ENCODE measurements at regions not wholly inside any gene's neighbourhood (a gene's known extent, or its start where the extent isn't known, plus 50 kb on each side); places are given as distances from the start of the nearest gene placed in this dataset.
A peak's percentile ranks its signal among the peaks of the same experiment; 100 is the strongest.

DNA sequence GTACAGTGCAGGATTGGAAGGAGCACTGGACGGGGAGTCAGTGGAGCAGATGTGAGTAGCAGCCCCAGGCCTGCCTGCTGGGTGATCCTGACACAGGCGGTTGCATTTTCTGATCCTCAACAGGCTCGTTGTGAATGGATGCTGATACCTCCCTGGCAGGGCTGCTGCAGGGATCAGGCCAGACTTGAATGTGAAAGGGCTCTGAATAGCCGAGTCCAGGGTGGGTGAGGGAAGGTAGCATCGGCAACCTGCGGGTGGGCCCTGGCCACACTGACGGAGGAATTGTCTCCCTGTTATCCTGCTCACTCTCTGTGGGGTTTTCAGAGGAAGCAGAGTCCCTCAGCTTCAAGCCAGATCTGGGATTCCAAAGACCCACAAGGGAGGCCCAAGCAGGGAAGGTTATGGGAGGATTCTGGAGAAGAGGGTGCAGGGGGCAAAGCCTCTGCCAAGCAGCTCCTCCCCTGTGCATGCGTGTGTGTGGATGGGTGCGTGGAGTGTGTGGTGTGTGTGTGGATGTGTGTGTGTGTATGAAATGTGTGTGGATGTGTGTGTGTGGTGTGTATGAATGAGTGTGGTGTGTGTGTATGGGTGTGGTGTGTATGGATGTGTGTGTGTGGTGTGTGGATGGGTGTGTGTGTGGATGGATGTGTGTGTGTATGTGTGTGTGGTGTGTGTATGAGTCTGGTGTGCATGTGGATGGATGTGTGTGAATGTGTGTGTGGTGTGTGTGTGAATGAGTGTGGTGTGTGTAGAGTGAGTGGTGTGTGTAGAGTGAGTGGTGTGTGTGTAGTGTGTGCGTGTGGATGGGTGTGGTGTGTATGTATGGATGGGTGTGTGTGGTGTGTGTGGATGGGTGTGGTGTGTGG, 100.3 kb downstream of the UBIAD1 start:
- no peak for DNase-seq (ENCODE audit: low read depth in 2 of 3, low spot score in 1 of 3)

DNA sequence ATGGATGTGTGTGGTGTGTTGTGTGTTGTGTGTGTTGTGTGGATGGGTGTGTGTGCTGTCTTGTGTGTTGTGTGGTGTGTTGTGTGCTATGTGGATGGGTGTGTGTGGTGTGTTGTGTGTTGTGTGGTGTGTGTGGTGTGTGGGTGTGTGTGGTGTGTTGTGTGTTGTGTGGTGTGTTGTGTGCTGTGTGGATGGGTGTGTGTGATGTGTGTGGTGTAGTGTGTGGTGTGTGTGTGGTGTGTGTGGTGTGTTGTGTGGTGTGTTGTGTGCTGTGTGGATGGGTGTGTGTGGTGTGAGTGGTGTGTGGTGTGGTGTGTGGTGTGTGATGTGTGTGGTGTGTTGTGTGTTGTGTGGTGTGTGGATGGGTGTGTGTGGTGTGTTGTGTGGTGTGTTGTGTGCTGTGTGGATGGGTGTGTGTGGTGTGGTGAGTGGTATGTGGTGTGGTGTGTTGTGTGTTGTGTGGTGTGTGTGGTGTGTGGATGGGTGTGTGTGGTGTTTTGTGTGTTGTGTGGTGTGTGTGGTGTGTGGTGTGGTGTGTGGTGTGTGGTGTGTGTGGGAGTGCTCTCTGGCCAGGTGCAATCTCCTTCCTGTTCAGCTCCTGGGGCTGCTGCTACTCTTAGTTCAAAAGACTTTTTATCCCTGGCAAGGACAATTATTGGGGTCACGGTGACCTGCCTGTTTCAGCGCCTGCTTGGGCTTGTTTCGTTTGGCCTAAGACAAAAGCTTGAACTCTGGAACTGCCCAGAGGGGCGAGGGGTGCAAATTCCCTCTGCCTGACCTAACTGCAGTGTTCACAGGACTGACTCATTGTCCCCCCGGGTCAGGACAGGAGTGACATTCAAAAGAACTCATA, 101.1 kb downstream of the UBIAD1 start:
- no peak for DNase-seq (ENCODE audit: low read depth in 2 of 3, low spot score in 1 of 3)

DNA sequence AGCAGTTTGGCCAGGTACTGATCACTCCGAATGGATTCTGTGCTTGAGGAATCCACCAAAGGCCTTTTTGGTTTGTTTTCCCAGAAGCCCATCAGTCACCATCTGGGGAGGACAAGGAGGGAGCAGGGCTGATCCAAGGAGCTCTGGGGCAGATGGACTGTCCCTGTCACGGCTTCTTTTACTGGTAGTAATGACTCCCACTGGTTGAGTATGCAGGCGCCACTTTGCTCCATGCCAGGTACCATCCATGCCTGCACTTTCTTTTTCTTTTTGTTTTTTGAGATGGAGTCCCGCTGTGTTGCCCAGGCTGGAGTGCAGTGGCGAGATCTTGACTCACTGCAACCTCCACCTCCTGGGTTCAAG, 101.7 kb downstream of the UBIAD1 start:
- DNase-seq (ENCODE audit: low read depth in 2 of 3, low spot score in 1 of 3) = no peak

DNA sequence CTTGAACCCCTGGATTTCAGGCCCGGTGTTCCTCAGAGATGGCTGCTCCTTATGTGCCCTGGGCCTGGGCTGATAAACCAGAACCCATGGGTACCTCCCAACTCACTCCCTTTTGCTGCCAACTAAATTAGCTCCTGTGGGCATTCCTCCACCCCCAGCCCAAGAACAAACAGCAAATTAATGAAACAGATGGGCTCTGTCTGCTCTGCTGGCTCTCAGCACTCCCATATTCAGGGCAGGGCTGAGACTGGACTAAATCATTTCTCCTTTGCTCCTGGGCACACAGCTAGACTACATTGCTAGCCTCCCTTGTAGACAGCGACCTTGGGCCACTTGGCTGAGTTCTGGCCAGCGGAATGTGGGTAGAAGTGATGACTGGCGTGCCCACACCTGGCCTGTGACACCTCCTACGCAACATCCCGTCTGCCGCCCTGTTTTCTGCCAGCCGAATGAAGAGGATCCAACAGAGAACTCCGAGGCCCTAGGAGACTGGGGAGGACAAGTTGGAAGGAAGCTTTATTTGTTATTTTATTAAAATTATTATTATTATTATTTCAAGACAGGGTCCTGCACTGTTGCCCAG, 101.9 kb upstream of the DISP3 start:
- DNase-seq (ENCODE audit: low read depth in 2 of 3, low spot score in 1 of 3) = no peak

DNA sequence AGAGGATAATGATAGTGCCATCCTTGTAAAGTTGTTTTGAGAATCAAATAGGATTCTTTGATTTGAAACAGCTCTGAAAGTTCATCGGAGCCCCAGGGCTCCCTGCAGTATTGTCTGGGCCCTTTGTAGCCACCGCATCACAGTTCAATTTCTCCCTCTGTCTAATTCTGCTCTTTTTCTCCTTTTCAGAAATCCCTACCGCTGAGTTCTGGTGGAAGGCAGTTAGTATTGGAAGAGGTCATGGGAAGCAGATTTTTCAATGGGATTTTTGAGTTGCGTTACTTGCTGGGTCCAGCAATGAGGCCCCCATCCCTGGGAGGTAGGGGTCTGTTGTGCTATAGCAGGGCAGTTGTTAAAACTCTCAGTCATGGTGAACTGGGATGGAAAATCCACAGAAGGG, 101.0 kb upstream of the DISP3 start:
- DNase-seq (ENCODE audit: low read depth in 2 of 3, low spot score in 1 of 3) = no peak

DNA sequence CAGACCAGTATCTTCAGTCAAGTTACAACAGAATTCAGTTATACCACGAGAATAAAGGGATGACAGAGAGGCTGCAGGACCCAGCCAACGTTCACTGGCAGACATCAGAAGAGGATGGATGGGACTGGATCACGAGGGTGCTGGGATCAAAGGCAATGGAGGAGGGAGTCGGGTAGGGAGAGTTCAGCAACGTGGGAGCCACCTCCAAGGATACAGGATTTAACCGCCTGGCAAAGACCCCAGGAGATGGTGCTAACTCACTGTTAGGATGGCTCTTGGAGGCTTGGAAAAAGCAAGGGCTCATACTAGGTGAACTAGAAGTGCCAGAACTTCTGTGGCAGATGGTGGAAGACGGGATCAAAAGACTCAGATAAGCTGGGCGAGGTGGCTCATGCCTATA, 99.1 kb upstream of the DISP3 start:
- no peak for DNase-seq (ENCODE audit: low read depth in 2 of 3, low spot score in 1 of 3)

DNA sequence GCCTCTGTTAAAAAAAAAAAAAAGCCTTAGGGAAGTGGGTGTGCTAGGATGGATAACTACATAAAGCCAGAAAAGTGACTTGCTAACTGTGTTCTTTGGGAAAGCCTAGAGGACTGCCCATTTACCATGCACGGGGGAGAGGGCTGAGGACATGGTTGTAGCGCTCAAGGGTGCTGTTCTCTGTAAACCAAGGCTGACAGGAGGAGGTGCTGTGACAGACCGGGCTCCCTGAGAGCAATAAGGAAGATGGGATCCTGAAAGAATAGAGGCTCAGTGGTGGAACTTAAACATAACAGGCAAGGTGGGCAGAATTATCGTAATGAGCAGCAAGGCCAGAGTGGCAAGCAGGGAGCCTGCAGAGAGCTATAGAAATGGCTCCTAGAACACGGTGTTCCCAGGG, 98.5 kb upstream of the DISP3 start:
- DNase-seq (ENCODE audit: low read depth in 2 of 3, low spot score in 1 of 3) = no peak

- DNase-seq (ENCODE audit: low read depth in 2 of 3, low spot score in 1 of 3) = no peak
These were observed 95.3 kb upstream of the DISP3 start for GRCh38 chr1:11383553-11384169.

DNA sequence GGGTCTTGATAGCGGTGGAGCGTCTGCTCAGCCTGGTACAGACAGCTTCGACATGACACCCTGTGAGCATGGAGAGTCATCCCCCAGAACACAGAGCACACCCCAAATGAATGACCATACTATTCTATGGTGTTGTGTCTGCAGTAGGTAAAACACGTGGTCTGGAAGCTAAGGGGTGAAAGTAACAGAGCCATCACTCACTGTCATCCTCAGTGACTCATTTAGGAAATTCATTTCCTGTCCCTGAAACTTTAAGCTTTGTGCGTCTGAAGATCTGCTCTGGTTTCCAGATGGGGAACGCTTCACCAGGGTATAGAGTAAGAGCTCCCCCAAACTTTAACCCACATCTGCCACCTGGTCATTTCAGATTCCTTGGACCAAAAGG, 94.8 kb upstream of the DISP3 start:
- DNase-seq (ENCODE audit: low read depth in 2 of 3, low spot score in 1 of 3) = peak in 1 of 3 donors; percentile 15

- no peak for DNase-seq (ENCODE audit: low read depth in 2 of 3, low spot score in 1 of 3)
These were observed 91.1 kb upstream of the DISP3 start for GRCh38 chr1:11387829-11388228.

GRCh38 chr1:11388617-11389016, 90.3 kb upstream of the DISP3 start:
- no peak for DNase-seq (ENCODE audit: low read depth in 2 of 3, low spot score in 1 of 3)

DNA sequence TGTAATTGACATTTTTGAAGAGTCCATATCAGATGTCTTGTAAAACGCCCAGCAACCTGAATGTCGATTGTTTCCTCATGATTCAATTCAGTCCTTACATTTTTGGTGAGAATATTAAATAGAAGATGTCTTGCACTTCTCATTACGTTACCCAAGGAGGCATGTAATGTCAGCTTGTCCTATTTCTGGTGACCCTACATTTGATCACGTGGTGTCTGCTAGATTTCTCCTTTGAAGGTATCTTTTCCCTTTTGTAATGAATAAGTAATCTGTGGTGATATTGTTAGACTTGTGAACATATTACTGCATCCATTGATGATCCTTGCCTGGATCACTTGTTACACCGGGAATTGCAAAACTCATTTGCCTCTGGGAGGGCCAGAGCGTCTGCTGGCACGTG, 87.6 kb upstream of the DISP3 start:
- DNase-seq (ENCODE audit: low read depth in 2 of 3, low spot score in 1 of 3) = no peak

- no peak for DNase-seq (ENCODE audit: low read depth in 2 of 3, low spot score in 1 of 3)
These were observed 87.1 kb upstream of the DISP3 start for GRCh38 chr1:11391886-11392285.

DNA sequence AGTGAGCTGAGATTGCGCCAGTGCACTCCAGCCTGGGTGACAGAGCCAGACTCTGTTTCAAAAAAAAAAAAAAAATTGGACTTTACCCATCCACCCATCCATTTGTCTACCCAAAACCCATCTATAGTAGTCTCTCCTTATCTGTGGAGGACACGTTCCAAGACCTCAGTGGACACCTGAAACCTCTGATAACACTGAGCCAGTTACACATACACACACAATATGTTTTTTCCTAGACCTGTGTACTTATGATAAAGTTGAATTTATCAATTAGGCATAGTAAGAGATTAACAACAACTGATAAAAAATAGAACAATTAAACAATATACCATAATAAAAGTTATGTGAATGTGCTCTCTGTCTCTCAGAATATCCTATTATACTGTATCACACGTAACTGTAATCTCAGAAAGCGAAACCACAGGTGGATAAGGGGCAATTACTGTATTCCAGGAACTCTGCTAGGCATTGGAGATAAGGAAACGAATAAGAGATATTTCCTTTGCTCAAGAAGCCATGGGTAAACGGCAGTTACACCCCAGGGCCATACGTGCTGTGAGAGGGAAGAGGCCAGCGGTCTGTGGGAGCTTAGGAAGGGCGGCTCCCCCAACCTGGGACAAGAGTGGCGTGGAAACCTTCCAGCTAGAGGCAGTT, 84.2 kb upstream of the DISP3 start:
- no peak for DNase-seq (ENCODE audit: low read depth in 2 of 3, low spot score in 1 of 3)

DNA sequence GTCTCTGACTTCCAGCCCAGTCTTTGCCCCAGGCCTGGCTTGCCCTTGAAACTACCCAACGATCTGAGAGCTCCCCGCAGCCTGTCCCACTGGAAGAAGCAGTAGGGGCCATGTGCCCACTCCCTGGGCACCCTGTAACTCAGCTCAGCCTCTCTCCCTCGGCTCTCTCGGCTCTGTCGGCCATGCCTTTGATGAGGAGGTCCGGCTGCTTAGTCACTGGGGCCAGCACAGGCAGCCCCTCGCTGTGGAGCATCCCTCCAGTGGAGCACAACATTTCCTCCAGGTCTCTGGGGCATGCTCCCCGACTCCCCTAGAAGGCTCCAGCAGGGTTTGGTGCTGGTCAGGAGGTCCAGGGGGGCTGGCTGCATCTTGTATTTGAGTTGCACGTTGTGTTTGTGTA, 83.3 kb upstream of the DISP3 start:
- DNase-seq (ENCODE audit: low read depth in 2 of 3, low spot score in 1 of 3) = no peak

GRCh38 chr1:11397151-11397901, 81.6 kb upstream of the DISP3 start:
- no peak for DNase-seq (ENCODE audit: low read depth in 2 of 3, low spot score in 1 of 3)

DNA sequence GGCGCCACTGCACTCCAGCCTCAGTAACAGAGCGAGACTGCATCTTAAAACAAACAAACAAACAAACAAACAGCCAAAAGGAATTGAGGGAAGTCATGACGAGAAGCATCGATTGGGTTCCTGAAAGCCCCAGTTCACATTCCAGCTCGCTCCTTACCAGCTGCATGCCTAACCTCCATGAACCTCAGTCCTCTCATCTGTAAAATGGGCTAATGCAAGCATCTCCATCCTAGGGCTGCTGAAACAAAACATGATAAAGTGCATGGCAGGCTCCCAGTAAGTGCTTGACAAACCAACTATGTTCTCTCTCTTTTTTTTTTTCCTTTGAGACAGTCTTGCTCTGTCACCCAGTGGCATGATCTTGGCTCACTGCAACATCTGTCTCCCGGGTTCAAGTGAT, 79.7 kb upstream of the DISP3 start:
- no peak for DNase-seq (ENCODE audit: low read depth in 2 of 3, low spot score in 1 of 3)

- DNase-seq (ENCODE audit: low read depth in 2 of 3, low spot score in 1 of 3) = no peak
These were observed 78.8 kb upstream of the DISP3 start for GRCh38 chr1:11400155-11400554.

GRCh38 chr1:11400567-11400966, 78.4 kb upstream of the DISP3 start:
- no peak for DNase-seq (ENCODE audit: low read depth in 2 of 3, low spot score in 1 of 3)

DNA sequence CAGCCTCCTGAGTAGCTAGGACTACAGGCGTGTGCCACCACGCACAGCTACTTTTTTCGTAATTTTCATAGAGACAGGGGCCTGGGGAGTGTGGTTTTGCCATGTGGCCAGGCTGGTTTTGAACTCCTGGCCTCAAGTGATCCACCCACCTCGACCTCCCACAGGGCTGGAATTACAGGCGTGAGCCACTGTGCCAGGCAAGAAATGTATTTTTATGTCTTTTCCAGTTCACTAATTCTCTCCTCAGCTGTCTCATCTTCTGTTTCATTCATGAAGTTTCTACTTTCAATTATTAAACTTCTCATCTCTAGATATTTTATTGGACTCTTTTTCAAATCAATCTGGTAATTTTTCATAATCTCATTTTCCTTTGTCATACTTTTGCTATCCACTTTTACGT, 72.1 kb upstream of the DISP3 start:
- DNase-seq (ENCODE audit: low read depth in 2 of 3, low spot score in 1 of 3) = no peak

All from stimulated activated CD4-positive, alpha-beta T cell treated with anti-CD3 and anti-CD28 coated beads, Interleukin-12 subunit alpha, Interleukin-12 subunit beta, amount 100 ng/mL, for 48 hours (primary cell).